Activated T-cell treated with anti-CD3 and anti-CD28 coated beads for 1 hour (primary cell): ENCODE measurements at regions not wholly inside any gene's neighbourhood (a gene's known extent, or its start where the extent isn't known, plus 50 kb on each side); places are given as distances from the start of the nearest gene placed in this dataset.

ENCODE experiments used
- DNase-seq: peaks from one replicate; pipeline ENCODE4 v3.0.0-alpha.2; 2020; ENCODE audit warnings: low read depth

DNA sequence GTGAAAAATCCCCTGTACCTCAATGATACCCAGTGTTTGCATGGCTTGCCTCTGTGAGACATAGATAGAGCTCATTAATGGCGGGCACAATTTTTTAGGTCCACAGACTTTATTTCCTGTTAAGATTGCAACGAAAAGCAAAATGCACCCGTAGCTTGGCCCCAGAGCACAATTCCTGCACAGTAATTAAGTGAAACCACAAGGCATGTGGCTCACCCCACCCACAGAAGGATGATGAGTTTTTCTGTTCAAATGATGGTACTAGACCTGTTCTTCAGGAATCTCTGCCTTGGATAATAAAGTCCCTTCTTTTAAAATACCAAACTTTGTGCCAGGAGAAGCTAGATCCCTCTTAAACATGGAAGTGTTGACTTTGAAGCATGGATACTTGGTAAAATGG lies 738.1 kb downstream of the QKI start:
- no peak for DNase-seq

- DNase-seq = no peak
Measured at GRCh38 chr6:164151161-164152120, 736.9 kb downstream of the QKI start.

GRCh38 chr6:164150232-164150631 lies 735.7 kb downstream of the QKI start:
- no peak for DNase-seq

GRCh38 chr6:164148788-164149187 lies 734.3 kb downstream of the QKI start:
- DNase-seq = no peak

GRCh38 chr6:164144316-164144715 lies 729.8 kb downstream of the QKI start:
- DNase-seq = no peak

DNA sequence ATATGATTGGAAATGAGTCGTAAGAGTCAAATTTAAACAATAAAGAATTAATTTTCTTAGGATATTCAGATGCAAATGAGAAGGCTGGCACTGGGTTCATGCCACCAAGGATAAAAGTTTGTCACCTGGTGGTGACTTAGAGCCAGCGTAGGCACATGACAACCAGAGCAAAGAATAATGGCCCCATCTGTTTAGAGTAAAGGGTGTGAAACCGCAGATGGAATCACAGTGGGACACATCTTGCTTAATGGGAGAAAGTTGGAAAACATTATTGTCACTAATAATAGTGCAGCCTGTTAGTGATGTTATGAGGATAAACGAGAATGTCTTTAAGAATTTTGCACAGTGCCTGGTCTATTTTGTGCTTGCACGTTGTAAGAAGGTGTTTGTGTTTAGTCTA lies 727.8 kb downstream of the QKI start:
- no peak for DNase-seq

GRCh38 chr6:164135511-164136132 lies 721.1 kb downstream of the QKI start:
- DNase-seq = no peak

DNA sequence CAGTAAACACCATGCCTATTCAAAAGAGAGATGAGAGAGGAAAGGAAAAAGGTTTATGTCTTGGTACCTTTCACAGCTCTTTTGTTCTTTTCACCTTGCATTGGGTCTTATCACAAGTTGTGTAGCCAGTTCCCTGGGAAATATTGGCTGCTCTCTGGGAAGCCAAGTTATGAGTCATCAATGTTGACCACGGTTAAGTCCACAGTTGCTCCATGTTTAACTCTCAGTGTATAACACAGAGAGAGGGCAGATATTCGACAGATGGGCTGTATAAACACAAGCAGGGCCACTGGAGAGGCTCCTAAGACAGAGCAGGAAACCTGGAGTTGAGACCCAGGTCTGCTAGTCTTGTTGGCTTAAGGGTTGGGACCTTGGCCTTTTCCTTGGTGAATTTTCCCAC lies 718.6 kb downstream of the QKI start:
- no peak for DNase-seq

- no peak for DNase-seq
Measured at GRCh38 chr6:164130585-164130984, 716.1 kb downstream of the QKI start.

GRCh38 chr6:164130151-164130550 lies 715.6 kb downstream of the QKI start:
- no peak for DNase-seq

DNA sequence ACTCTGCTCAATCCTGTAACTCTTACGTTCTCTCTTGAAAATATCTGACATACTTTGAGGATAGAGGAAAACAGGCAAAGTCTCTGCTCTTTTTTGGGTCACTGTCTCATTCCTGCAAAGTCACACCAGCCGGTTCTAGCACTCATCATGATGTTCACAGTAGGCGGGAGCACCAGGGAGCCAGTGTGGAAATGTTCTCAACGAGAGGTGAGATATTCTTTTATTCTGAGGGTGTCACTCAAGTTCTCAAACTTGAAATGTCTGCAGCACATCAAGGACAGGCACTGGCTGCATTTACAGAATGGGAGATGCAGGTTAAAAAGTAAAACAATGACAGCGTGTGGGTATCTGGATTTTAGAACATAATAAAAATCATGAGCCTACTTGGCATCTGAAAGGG lies 714.7 kb downstream of the QKI start:
- no peak for DNase-seq

DNA sequence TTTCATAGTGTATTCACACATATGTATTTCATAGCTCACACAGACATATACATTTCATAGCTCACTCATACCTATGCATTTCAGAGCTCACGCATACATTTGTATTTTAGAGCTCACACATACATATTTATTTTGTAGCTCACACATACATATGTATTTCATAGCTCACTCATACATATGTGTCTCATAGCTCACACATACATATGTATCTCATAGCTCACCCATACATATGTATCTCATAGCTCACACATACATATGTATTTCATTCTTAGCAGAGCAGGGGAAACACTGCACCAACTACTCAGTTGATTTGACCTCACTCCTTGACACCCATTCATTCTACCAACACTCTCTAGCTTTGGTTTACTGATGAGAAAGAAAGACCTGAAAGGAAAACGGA lies 713.6 kb downstream of the QKI start:
- DNase-seq = no peak

GRCh38 chr6:164124986-164125385 lies 710.5 kb downstream of the QKI start:
- no peak for DNase-seq

DNA sequence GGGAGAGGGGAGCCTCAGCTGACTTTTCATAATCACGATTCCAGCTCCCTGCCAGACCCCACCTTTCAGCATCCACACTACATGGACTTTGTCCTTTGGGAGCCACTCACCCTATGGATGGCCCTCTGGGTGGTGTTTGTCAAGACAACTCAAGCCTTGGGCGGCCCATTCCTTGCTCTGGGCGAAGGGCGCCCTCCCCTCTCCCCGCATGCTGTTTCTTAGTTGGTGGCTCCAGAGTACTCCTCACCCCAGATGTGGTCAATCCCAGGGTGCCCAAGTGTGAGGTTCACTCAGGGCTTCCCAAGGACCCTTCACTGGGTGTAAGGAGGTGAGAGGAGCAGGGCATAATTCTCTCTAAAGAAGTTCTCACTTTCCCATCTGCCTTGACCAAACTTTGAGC lies 710.0 kb downstream of the QKI start:
- DNase-seq = no peak

GRCh38 chr6:164122109-164122508 lies 707.6 kb downstream of the QKI start:
- no peak for DNase-seq

GRCh38 chr6:164121527-164121926 lies 707.0 kb downstream of the QKI start:
- DNase-seq = no peak

DNA sequence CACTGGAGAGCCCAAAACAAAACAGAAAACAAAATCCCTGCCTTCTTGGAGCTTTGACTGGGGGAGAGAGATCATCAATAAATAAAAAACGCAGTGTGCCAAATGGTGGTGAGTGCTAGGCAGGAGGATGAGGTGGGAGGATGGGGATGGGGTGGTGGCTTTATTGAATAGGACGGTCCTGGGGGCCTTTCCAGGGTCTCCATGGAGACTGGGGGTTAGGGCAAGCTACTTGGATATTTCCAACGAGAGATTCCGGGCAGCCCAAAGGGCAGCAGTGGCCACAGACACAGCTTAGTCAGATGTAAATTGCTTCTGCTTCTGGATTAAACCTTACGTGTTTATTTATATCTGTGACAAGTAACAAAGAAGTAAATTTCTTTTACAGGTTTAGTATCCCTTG lies 700.1 kb downstream of the QKI start:
- no peak for DNase-seq

DNA sequence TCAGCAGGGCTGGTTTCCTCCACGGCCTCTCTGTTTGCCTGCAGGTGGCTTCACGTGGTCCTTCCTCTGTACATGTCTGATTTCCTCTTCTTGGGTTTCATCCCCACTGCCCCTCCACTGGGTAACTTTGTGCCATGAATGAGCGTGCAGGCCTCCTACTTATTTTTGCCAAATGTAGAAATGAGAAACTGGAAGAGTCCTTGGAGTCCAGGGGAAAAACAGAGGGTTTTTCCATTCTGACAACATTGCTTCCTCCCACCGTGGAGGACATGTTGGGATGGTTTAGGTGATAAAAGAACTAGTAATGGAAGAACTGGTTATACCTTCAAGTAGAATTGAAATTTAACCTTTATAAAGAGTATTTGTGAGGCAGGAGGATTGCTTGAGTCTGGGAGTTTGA lies 699.5 kb downstream of the QKI start:
- no peak for DNase-seq

DNA sequence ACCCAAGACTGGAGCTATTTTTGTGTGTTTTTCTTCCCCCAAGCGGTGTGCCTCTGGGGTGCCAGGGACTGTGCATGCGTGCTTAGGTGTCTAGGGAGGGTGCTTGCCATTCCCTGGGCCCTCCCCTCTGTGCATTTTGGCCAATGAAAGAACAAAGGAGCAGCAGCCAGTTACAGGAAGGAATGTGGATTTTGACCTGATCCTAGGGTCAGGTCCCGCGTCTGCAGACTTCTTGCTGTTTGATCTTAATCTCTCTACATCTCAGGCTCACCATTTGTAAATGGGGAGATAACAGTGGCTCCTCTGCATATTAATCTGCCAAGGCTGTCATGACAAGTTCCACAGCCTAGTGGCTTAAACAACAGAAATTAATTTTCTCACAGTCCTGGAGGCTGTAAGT lies 699.1 kb downstream of the QKI start:
- DNase-seq = no peak

GRCh38 chr6:164109770-164110140 lies 695.2 kb downstream of the QKI start:
- no peak for DNase-seq

- no peak for DNase-seq
Measured at GRCh38 chr6:164108869-164109769, 694.6 kb downstream of the QKI start.

GRCh38 chr6:164108092-164108491 lies 693.6 kb downstream of the QKI start:
- DNase-seq = no peak
